GM21515 (cell line): ENCODE measurements at regions not wholly inside any gene's neighbourhood (a gene's known extent, or its start where the extent isn't known, plus 50 kb on each side); places are given as distances from the start of the nearest gene placed in this dataset.
"Not testable (repeated sequence)": the region's sequence is repeated elsewhere in the genome, so short reads cannot be mapped to it uniquely, and the experiment has no call there.

Source experiments
- ATAC-seq: cut with Tn5 transposase; IDR thresholded peaks from one replicate; pipeline ENCODE4 v1.9.1; 2021; ENCODE audit not compliant: unreplicated experiment

DNA sequence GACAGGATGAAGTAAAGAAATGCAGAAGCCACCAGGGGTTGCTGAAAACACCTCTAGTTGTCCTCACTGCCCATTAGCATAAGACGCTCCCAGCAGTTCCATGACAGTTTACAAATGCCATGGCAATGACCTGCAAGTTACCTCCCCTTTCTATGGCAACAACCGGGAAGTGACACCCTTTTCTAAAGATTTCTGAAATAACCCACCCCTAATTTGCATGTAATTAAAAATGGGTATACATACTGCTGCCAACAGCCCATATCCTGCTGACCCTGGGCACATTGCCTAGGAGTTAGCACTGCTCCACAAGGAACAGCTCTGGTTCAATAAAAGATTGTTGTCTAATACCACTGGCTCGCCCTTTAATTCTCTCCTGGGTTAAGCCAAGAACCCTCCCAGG lies 178.3 kb upstream of the LRATD1 start:
- no peak for ATAC-seq

- no peak for ATAC-seq
Observed at GRCh38 chr2:14459786-14460325, 172.7 kb upstream of the LRATD1 start.

- no peak for ATAC-seq
Observed at GRCh38 chr2:14475994-14476393, 156.5 kb upstream of the LRATD1 start.

DNA sequence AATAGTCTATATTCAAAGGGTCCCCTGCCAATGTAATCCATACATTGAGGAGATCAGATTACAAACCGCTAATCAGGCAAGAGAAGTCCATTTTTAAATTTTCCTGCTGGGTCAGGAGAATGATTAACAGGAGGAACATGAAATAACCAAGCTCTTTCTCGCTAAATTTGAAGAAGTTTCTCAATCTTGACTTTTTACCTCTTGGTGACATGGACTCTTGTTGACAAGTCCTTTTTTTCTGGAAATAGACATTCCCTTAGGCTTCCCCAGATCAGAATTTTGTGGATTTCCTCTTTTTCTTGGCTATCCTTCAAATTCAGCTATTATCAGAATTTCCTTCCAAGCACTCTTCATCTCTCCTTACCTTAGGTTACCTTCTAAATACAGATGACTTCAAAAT lies 153.0 kb upstream of the LRATD1 start:
- no peak for ATAC-seq

DNA sequence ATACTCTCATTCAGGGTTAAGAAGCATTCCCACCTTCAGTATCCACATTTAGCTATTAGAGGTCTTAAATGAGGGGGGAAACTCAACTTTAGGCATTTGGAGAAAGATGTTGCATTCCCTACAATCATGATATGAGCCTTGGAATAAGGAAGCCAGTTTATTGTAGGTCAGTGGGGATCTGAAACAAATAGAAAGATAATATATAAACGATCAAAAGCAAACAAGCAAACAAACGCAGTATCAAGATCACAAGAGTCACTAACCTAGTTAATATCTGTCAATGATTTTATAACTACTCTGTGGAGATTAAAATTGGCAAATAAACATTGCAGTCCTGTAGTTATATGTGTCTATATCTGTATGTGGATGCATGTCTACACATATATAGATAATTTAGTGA lies 152.4 kb upstream of the LRATD1 start:
- ATAC-seq = no peak

DNA sequence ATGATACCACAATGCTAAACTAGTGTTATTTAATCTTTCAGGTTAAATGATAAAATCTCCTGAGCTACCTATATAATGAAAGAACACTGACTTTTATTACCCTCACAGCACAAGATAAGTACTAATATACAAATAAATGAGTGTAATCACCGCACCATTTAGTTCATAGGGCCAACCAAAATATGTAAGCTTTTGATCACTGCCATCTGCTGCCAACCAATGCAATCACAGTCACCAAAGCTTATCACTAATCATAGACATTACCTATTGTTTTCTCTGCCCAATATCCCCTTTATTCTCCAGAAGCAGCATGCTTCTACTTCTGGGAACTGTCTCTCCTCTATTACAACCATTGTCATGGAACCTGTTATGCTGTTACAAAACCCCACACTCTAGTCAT lies 151.6 kb upstream of the LRATD1 start:
- no peak for ATAC-seq

DNA sequence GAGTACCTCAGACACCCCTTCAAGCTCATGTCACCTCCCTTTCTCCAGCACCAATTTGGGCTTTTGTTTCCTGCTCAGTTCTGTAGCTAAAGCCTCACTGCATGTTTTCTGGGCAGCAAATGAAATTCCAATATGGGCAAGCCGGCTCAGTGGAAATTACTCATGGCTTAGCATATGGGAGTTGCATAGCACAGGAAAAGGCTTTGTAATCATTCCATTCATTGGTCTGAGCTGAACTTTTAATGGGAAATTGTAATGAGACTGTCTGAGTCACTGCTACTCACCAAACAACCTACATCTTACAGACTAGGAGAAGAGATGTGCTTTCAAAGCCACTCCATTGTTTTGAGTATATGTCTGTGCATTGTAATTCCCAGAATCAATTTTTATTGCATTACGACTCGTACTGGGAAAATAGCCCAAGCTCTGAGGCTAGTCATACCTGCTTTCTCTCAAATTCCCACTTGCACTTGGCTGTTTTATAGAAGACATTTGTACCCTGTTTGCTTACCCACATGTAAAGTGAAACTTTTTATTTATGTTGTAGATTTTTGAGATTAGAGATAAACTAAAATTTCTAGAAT lies 139.5 kb upstream of the LRATD1 start:
- no peak for ATAC-seq

- no peak for ATAC-seq
Observed at GRCh38 chr2:14494759-14495158, 137.8 kb upstream of the LRATD1 start.

GRCh38 chr2:14501061-14501460 lies 131.5 kb upstream of the LRATD1 start:
- ATAC-seq = no peak

GRCh38 chr2:14506955-14507354 lies 125.6 kb upstream of the LRATD1 start:
- ATAC-seq = not testable (repeated sequence)

- no peak for ATAC-seq
Observed at GRCh38 chr2:14511541-14511940, 121.0 kb upstream of the LRATD1 start.

DNA sequence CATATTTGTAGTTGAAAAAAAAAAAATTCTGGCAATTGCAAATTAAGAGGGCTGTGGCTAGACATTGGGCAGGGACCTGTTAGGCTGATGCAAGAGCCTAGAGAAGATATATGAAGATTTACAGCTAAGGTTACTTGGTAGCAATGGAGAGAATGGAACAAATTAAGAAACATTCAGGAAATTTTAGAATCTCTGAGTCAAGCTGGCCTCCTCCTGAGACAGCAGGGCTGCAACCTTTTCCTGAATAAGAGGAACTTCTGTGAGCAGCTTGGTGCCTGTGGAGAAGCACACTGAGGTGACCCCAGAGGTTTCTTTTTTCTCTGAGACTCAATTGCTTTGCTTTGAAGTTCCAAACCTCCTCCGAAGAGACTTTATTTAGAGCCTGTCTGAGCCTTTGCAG lies 118.6 kb upstream of the LRATD1 start:
- no peak for ATAC-seq

GRCh38 chr2:14516844-14517243 lies 115.7 kb upstream of the LRATD1 start:
- no peak for ATAC-seq

- ATAC-seq = no peak
Observed at GRCh38 chr2:14517731-14518130, 114.8 kb upstream of the LRATD1 start.

DNA sequence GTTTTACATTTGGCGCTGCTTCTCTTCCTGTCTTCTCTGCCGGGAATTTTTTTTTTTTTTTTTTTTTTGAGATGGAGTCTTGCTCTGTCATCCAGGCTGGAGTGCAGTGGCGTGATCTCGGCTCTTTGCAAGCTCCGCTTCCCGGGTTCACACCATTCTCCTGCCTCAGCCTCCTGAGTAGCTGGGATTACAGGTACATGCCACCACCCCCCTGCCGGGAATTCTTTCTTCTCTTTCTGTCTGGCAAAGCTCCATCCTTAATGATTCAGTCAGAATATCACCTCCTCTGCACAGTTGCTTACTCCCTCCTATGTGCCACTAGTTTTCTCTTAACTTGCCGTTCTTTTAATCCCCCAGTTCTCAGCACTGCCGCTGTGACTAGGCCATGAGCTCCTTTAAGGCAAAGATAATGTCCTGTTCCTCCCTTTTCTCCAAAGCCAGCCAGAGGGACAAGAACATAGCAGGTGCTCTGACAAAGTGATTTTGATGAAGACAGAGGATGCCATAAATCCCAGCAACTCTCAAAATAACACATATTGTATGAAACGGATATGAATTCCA lies 112.1 kb upstream of the LRATD1 start:
- no peak for ATAC-seq

- ATAC-seq = no peak
Observed at GRCh38 chr2:14524041-14524802, 108.3 kb upstream of the LRATD1 start.

GRCh38 chr2:14524803-14525080 lies 107.8 kb upstream of the LRATD1 start:
- ATAC-seq = no peak

DNA sequence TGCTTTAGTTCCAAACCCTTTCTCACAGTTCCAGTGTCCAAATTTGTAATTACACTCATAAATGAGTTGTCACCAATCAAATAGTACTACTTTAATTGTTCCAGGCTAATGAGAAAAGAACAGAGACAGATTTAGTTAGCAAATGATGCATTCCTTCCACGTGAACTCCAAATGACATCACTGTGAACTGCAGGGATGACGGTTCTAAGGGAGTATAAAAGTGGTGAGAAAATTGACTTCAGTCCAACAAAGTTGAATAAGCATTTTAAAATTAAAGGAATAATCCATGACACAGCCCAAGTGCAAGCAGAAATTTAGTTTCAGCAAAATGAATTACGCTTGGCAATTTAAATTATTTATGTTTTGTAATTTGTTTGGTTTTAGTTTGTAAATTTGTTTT lies 102.0 kb upstream of the LRATD1 start:
- no peak for ATAC-seq

DNA sequence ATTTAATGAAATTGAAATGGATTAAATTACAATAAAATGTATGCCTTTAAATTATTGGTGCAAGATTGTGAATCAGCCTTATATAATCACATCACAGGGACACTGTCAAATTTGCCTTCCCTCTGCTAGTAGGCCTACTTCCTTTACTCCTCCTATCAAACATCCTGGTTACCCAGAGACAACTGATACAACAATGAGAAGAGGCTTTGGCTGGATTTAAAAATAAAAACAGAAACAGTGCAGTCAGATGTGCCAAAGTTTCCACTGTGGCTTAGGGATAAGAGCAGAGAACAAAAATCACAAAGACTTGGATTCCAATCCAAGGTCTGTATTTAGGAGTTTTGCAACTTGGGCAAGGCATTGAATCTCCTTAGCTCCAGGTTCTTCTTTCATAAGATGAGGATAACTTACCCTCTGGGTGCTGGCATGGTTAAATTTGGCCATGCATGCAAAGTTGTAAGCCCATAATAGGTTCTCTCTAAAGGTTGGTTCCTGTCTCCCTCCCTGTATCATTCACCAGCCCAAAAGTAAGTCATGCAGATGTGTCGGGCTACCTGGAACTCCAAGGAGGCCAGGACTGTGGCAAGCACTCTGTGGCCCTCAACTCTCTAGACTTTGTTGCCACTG lies 99.3 kb upstream of the LRATD1 start:
- ATAC-seq = no peak

DNA sequence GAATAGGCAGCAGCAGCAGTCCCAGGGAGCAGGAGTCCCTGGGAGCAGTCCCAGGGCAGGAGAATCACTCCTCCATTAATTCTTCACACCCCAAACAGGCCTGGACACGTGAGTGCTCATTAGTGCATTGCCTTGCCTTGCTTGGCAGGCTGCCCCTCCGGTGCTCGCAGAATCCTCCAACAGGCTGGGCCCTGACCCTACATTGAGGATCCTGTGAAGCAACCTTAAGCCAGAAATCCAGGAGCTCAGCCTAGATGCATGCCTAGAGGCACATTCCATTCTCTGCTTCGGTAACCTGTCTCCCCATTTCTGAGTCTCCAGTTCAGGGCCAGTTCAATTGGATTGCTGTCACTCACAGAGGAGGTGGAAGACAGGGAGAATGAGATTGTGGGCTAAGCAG lies 97.4 kb upstream of the LRATD1 start:
- no peak for ATAC-seq

DNA sequence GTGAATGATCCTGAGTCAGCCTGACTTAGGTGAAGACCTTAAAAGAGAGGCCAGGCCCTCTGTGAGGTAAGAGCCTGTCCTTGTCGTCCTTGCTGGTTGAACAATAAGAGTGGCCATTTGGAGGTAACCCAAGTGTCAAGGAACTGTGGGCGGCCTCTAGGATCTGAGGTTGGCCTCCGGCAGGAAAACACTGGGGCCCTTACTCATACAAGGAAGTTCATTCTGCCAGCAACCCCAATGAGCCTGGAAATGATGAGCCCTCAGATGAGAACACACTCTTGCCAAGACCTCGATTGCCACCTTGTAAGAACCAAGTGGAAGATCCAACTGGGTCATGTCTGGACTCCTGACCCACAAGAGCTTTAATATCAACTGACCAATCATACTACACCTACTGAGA lies 95.5 kb upstream of the LRATD1 start:
- no peak for ATAC-seq

- no peak for ATAC-seq
Observed at GRCh38 chr2:14540015-14540414, 92.5 kb upstream of the LRATD1 start.
